ENCODE measurements at regions not wholly inside any gene's neighbourhood (a gene's known extent, or its start where the extent isn't known, plus 50 kb on each side); places are given as distances from the start of the nearest gene placed in this dataset.

DNA sequence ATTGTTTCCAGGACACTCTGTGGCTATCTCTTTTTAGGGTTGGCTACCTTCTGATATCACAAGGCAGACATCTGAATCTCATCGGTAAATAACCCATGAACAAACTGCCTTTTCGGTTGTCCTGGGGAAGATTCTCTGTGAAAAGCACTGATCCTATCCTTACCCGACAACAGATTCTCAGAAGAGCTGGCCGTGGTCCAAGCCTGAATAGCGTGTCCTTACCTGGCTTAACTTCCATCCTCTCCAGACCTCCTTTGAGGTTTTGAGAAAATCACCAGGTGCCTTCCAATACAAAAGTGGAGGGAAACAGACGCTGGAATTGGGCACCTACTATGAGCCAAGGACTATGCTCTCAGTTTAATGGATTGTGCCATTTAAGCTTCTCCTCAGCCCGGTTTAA, 87.4 kb upstream of the ARHGEF3 start:
- no peak for DNase-seq

GRCh38 chr3:56887402-56888025, 85.8 kb upstream of the ARHGEF3 start:
- DNase-seq = no peak

- no peak for DNase-seq
Measured at GRCh38 chr3:56886314-56886713, 84.6 kb upstream of the ARHGEF3 start.

GRCh38 chr3:56885879-56886278, 84.1 kb upstream of the ARHGEF3 start:
- no peak for DNase-seq

GRCh38 chr3:56885453-56885852, 83.7 kb upstream of the ARHGEF3 start:
- no peak for DNase-seq

DNA sequence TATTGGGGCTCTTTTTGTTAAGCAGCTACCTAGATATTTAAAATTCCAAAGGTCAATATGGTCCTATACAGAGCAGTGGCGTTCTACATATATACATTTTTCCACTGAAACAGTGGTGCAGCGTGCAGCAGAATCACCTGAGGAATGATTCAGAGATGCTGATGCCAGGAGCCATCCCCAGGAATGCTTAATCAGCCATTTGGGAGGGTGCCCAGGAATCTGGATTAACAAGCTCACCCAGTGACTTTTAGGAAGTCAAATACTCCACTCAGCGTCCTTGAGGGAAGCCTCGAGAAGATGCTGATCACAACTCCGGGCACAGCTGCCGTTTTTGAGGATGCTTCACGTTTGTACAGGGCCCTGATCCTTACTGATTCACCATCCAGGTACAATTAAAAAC, 82.6 kb upstream of the ARHGEF3 start:
- no peak for DNase-seq

GRCh38 chr3:56883828-56884227, 82.1 kb upstream of the ARHGEF3 start:
- DNase-seq = no peak

DNA sequence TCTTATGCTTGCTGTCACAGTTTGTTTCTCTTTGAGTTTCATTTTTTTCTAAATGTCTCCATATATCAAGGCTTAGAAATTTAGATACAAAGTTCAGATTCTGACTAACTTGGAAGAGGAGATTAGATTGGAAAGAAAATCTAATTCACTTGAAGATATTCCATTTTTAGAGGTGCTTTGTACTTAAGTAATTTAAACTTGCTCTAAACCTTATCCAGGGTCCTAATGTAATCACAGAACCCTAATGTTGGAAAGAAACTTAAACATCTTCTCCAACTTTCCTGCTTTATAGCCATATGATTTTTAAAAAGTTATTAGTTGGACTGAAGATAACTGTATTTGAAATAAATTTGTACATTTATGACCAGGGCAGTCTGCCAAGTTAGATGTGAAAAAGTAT, 81.1 kb upstream of the ARHGEF3 start:
- DNase-seq = no peak

- DNase-seq = no peak
Measured at GRCh38 chr3:56881841-56882240, 80.1 kb upstream of the ARHGEF3 start.

DNA sequence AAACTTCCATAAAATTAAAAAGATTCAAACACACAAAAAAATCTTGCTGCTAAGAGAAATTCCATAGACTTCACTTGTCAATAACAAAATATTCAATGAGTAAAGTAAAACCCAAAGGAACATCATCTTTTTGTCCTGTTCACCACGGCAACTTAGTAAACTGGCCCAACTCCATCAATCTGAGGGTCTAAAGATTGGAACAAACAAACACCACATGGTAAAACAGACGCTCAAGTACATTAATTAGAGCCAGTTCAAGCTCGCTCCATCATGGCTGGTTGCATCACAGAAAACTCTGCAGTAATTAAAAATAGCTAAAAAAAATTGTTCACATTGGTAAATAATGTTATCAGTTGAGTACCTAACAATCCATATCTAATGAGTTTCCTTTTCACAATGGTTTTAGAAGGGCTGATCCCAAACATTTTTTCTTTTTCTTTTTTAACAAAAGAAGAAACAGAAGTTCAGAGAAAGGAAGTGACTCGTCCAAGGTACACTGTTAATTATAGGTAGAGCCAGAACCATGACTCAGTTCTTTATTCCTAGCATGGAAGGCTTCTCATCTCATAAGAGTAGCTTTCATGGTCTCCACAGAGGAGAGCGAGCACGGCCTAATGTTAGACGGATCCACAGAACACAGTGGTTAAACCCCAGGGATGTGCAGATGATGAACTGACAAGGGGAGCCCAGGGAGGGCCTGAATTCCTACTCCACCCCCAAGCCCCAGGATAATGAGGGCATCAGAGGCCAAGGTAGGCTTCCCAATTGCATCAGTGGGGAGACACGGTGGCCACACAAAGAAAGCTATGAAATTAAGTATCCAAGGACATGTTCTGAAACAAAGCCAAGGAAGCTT, 79.2 kb upstream of the ARHGEF3 start:
- DNase-seq = no peak

GRCh38 chr3:56879436-56880215, 77.9 kb upstream of the ARHGEF3 start:
- DNase-seq = no peak

DNA sequence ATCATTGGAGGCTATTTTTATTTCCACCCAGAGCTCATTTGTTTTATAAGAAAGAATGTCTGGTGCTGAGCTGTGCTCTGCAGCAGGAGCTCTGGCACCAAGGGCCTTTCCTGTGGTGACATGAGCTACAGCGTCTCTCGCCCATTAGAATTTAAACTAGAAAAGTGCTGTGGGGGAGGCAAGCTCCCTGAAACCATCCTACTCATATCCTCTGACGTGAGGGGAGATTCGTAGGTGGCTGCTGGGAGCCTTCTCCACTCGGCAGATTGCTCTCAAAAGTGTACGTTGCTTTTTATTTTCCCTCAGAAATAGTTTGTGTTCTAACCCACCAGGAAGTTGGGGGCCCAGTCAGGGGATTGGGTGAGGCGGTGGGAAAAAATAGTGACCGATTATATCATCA, 76.3 kb upstream of the ARHGEF3 start:
- DNase-seq = no peak

GRCh38 chr3:56876916-56877315, 75.2 kb upstream of the ARHGEF3 start:
- DNase-seq = no peak

DNA sequence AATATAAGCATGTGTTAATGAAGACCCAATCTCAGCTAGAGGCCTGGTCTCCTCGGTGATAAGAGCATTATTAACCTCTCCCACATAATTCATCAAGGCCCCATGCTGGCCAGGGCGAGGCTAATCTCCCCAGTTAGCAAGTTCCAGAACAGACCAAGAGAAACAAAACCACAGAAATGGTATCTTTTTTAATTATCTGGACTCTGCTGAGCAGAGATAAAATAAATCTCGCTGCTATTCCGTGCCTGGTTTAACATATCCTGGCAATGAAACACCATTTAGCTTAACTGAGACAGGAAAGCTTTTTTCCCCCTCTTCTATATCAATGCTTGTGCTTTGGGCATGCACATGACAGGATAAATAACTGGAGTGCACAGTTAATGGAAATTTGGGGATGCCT, 72.5 kb upstream of the ARHGEF3 start:
- DNase-seq = no peak

- DNase-seq = no peak
Measured at GRCh38 chr3:56870436-56870835, 68.7 kb upstream of the ARHGEF3 start.

- no peak for DNase-seq
Measured at GRCh38 chr3:56869157-56869889, 67.6 kb upstream of the ARHGEF3 start.

DNA sequence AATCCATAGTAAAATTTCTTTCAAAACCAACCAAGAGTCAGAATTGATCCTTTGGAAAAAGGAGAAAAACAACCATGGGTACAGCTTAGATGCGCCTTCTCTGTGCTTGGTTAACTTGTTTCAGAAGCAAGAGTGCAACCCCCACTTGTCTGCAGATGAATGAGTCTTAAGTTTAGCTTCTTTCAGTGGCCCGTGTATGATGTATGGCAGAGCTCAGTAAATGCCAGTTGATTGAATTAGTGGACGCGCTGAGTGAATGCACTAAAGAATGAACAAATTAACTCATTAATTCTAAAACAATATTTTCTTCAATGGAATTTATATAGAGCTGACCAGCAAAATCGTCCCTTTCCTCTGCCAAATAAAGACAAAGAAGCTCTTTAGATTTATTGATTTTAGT, 67.0 kb upstream of the ARHGEF3 start:
- no peak for DNase-seq

GRCh38 chr3:56867671-56868070, 65.9 kb upstream of the ARHGEF3 start:
- DNase-seq = no peak

DNA sequence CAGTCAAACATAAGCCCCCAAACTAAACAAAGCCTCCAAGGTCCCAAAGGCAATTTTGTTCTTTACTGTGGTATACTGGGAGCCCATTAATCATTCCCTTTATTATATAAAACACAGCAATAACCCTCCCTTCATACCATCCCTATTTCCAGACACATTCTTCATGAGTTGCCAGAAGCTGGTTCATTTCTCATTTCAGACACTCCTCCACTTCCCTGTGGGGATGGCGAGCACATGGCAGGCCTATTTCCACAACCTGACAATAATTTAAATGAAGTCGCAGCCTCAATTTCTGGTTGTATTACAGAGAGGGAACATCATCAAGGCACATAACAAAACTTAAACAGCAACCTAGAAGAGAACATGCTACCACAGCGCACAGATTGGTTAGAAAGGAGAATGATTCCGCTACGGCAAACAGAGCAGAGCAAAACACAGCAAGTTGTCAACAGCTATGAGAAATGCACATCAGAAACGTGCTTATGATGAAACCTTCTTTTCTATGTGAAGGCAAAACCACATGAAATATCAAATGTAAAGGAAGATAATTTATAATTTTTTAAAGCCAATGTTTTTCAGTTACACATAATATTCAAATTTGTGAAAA, 63.3 kb upstream of the ARHGEF3 start:
- DNase-seq = no peak

- no peak for DNase-seq
Measured at GRCh38 chr3:56864090-56864489, 62.3 kb upstream of the ARHGEF3 start.

DNA sequence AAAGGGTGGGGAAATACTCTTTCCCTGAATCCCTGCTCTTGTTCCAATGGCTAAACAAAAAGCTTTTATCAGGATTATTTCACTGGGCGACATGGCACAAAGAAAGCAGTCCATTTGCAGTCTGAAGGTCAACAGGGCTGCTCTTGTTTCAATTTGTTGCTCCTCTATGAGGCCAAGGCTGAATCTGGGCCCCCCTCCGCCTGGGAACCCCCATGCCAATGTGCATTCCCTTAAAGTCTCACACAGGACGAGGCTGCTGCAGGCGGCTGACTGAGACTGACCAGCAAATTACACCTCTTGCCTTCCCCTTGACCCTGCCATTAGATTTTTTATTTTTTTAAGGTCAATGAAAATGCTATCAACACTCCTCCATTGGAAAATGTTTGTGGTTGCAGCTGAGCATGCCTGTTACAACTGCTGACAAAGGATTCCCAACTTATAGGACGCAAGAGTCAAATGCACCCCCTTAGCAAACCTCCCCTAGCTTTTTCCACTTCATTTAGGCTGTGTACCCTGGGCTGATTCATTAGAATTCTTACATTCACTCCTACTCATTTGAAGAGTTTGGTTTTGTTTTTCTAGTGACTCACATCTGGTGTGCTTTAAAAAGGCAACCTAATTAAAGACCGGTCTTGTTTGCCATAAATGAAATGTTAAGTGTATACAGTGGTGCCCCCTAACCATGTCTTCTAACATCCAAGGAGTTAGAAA, 60.8 kb upstream of the ARHGEF3 start:
- DNase-seq = no peak

- DNase-seq = no peak
Measured at GRCh38 chr3:56861511-56861910, 59.8 kb upstream of the ARHGEF3 start.

Measured in MV-4-11 (cell line).